Stomach (tissue), 8 donors: ENCODE measurements at regions not wholly inside any gene's neighbourhood (a gene's known extent, or its start where the extent isn't known, plus 50 kb on each side); places are given as distances from the start of the nearest gene placed in this dataset.

Experiments
- DNase-seq, 2 donors: peaks; one replicate each; pipeline versions ENCODE4 v3.0.0 to v3.0.0-alpha.2; 2013 to 2019
- H3K27ac ChIP-seq, 5 donors: fragments of 200-600 bp in 4 of 5; sonication (generic) in 4 of 5; one replicate each; pipeline ENCODE4 v1.5.1; 2013 to 2019; ENCODE audit warnings: mild to moderate bottlenecking in 1 of 5, moderate library complexity in 1 of 5
- H3K27me3 ChIP-seq, 3 donors: fragments of 200-600 bp; sonication (generic); one replicate each; pipeline ENCODE4 v1.5.1; 2017 to 2019; ENCODE audit warnings: mixed run types in 1 of 3
- H3K36me3 ChIP-seq, 4 donors: fragments of 200-600 bp; sonication (generic); 1 replicate in 3 of 4; 2 replicates in 1 of 4; pipeline ENCODE4 v1.5.1; 2016 to 2019
- H3K4me1 ChIP-seq, 4 donors: fragments of 200-600 bp; sonication (generic); one replicate each; pipeline ENCODE4 v1.5.1; 2016 to 2019
- H3K4me3 ChIP-seq, 4 donors: fragments of 200-600 bp; sonication (generic) in 3 of 4; one replicate each; pipeline ENCODE4 v1.5.1; 2016 to 2019; ENCODE audit warnings: mild to moderate bottlenecking in 1 of 4
- H3K9me3 ChIP-seq, 4 donors: fragments of 200-600 bp; sonication (generic); one replicate each; pipeline ENCODE4 v1.5.1; 2016 to 2019
- CTCF ChIP-seq, 7 experiments: fragments of 450-650 bp in 4 of 7; fragments of 200-600 bp in 3 of 7; sonication (generic) in 3 of 7; IDR thresholded peaks; one replicate each; pipeline ENCODE4 v1.5.1; 2016 to 2019; ENCODE audit warnings: antibody characterized with exemption in 7 of 7, control low read depth in 2 of 7, mild to moderate bottlenecking in 1 of 7
- EP300 ChIP-seq: sonication (generic); formaldehyde crosslinking; IDR thresholded peaks from one replicate; pipeline ENCODE4 v1.6.1; 2017; ENCODE audit warnings: antibody characterized with exemption
- POLR2A ChIP-seq, 4 donors: fragments of 450-650 bp; IDR thresholded peaks; one replicate each; pipeline ENCODE4 v1.6.1; 2016; ENCODE audit warnings: antibody characterized with exemption in 4 of 4, control low read depth in 2 of 4, mild to moderate bottlenecking in 1 of 4, moderate library complexity in 1 of 4
- POLR2AphosphoS5 ChIP-seq, 3 donors: sonication (generic); formaldehyde crosslinking; IDR thresholded peaks; one replicate each; pipeline ENCODE4 v1.6.1; 2016; ENCODE audit warnings: antibody characterized with exemption in 3 of 3
- WGBS, 5 donors: extraction: QIAGEN DNeasy Blood & Tissue Kit in 3 of 5; methylation state at CpG; one replicate each; pipeline versions ENCODE4 v1.1.5 to v1.1.7; 2013 to 2018; 5-methylcytosine and 5-hydroxymethylcytosine counted together
- intact Hi-C: fragments of 100-400 bp; cut with DNase I; formaldehyde crosslinking; loops from one replicate; pipeline ENCODE4 v1.15.1; 2023; ENCODE audit warnings: low total_unique reads
- donor health status: healthy with polysubstance abuse.
- donor health status: Bipolar disorder and iron deficiency.
- donor health status: healthy.

- H3K4me3 ChIP-seq: no peak overlapping the region
- H3K9me3 ChIP-seq: no peaks in the 10 kb centered on the region
- intact Hi-C loops: no loop called here
- H3K4me1 ChIP-seq: peaks cover 0 to 4% (median 0%) of the 10 kb centered on the region in 4 donors
- H3K36me3 ChIP-seq: no peaks in the 10 kb centered on the region
- DNase-seq: no peak
- TF ChIP-seq POLR2A (IDR thresholded peaks at IDR 0.05): no peak
- TF ChIP-seq POLR2AphosphoS5 (IDR thresholded peaks at IDR 0.05): no peak
- no peak for TF ChIP-seq EP300
- no peak for TF ChIP-seq CTCF (IDR thresholded peaks at IDR 0.05)
- H3K27me3 ChIP-seq: no peaks in the 10 kb centered on the region
- H3K27ac ChIP-seq: peak overlapping the region in 1 of 5 donors; percentile 20
These were observed 258.9 kb upstream of the TCF21 start for GRCh38 chr6:133629970-133630369.

GRCh38 chr6:133630651-133631050 is 258.3 kb upstream of the TCF21 start:
- no peaks in the 10 kb centered on the region for H3K27me3 ChIP-seq
- no peak for DNase-seq
- peak overlapping the region in 1 of 5 donors; percentile 20 for H3K27ac ChIP-seq
- TF ChIP-seq POLR2A (IDR thresholded peaks at IDR 0.05): no peak
- no peak for TF ChIP-seq POLR2AphosphoS5 (IDR thresholded peaks at IDR 0.05)
- no peak for TF ChIP-seq CTCF (IDR thresholded peaks at IDR 0.05)
- TF ChIP-seq EP300: no peak
- no peaks in the 10 kb centered on the region for H3K36me3 ChIP-seq
- H3K4me1 ChIP-seq: peaks cover 0 to 4% (median 0%) of the 10 kb centered on the region in 4 donors
- H3K9me3 ChIP-seq: no peaks in the 10 kb centered on the region
- WGBS, 5 donors: 57 to 67% (median 62%) methylated on average over 2 of the region's 2 CpGs
- H3K4me3 ChIP-seq: no peak overlapping the region
- intact Hi-C loops: no loop called here

GRCh38 chr6:133631421-133631820 is 257.5 kb upstream of the TCF21 start:
- Histone ChIP-seq H3K27me3 (no peaks in the 10 kb centered on the region), H3K4me1 (peaks cover 0 to 4% (median 0%) of the 10 kb centered on the region in 4 donors), H3K4me3 (no peak overlapping the region), H3K9me3 (no peaks in the 10 kb centered on the region), H3K36me3 (no peaks in the 10 kb centered on the region), H3K27ac (peak overlapping the region in 2 of 5 donors; percentile 20 to 28)
- intact Hi-C loops: no loop called here
- DNase-seq: no peak
- 21 to 30% (median 22%) methylated on average over 1 of the region's 1 CpG for WGBS, 5 donors
- TF ChIP-seq POLR2AphosphoS5 (IDR thresholded peaks at IDR 0.05): peak in 1 of 3 donors; percentile 51
- TF ChIP-seq CTCF (IDR thresholded peaks at IDR 0.05): no peak

- Histone ChIP-seq H3K27me3 (no peaks in the 10 kb centered on the region), H3K4me1 (peaks cover 0 to 4% (median under 1%) of the 10 kb centered on the region in 4 donors), H3K27ac (peak overlapping the region in 2 of 5 donors; percentile 28 to 38), H3K36me3 (no peaks in the 10 kb centered on the region), H3K9me3 (no peaks in the 10 kb centered on the region), H3K4me3 (no peak overlapping the region)
- TF ChIP-seq POLR2AphosphoS5 (IDR thresholded peaks at IDR 0.05): no peak
- WGBS, 5 donors: 28 to 52% (median 40%) methylated on average over 2 of the region's 2 CpGs
- DNase-seq: no peak
- intact Hi-C loops: no loop called here
These were observed 256.7 kb upstream of the TCF21 start for GRCh38 chr6:133632206-133632605.

- peak overlapping the region in 1 of 5 donors; percentile 38 for H3K27ac ChIP-seq
- intact Hi-C loops: no loop called here
- H3K27me3 ChIP-seq: no peaks in the 10 kb centered on the region
- DNase-seq: no peak
- no peaks in the 10 kb centered on the region for H3K9me3 ChIP-seq
- H3K36me3 ChIP-seq: no peaks in the 10 kb centered on the region
- WGBS, 5 donors: 76 to 90% (median 86%) methylated on average over 2 of the region's 2 CpGs
- no peak for TF ChIP-seq CTCF (IDR thresholded peaks at IDR 0.05)
- no peak for TF ChIP-seq EP300
- no peak for TF ChIP-seq POLR2AphosphoS5 (IDR thresholded peaks at IDR 0.05)
- no peak for TF ChIP-seq POLR2A (IDR thresholded peaks at IDR 0.05)
- H3K4me3 ChIP-seq: no peak overlapping the region
- peaks cover 0 to 9% (median 2%) of the 10 kb centered on the region in 4 donors for H3K4me1 ChIP-seq
These were observed 256.0 kb upstream of the TCF21 start for GRCh38 chr6:133632906-133633305.
